SK-N-SH (cell line): ENCODE measurements at regions not wholly inside any gene's neighbourhood (a gene's known extent, or its start where the extent isn't known, plus 50 kb on each side); places are given as distances from the start of the nearest gene placed in this dataset.

Source experiments
- CTCF ChIA-PET: fragments of 300-600, 350-600 bp; formaldehyde crosslinking; extraction: SDS; loops from one replicate; lab custom pipeline; 2021; lab: Yijun Ruan, JAX
- POLR2A ChIA-PET: fragments of 350-600 bp; sonication (Branson Sonifier 250); formaldehyde crosslinking; extraction: SDS; loops from one replicate; lab custom pipeline; 2020; ENCODE audit warnings: antibody characterized with exemption, inconsistent platforms; lab: Yijun Ruan, JAX
- DNase-seq: peaks from one replicate; pipeline ENCODE4 v3.0.0; 2012
- H2AFZ ChIP-seq: fragments of 200-600 bp; sonication (generic); 2 replicates; pipeline ENCODE4 v1.8.1; 2016; ENCODE audit warnings: antibody characterized with exemption, mild to moderate bottlenecking, low read depth
- H3F3A ChIP-seq: fragments of 200-600 bp; sonication (generic); replicated peaks from 2 replicates; pipeline ENCODE3; 2016; ENCODE audit warnings: antibody characterized with exemption, mild to moderate bottlenecking; ENCODE audit not compliant: insufficient read depth
- H3K27ac ChIP-seq, 2 experiments: fragments of 200-500 bp in 1 of 2; fragments of 200-600 bp in 1 of 2; sonication (Bioruptor generic) in 1 of 2; sonication (generic), shearing (Covaris generic) in 1 of 2; 2 replicates each; pipeline versions ENCODE4 v1.5.1 to v1.6.1; 2014 to 2016; ENCODE audit warnings: low read depth in 2 of 2, inconsistent platforms in 1 of 2, low read length in 1 of 2, mild to moderate bottlenecking in 1 of 2, mixed read lengths in 1 of 2
- H3K27me3 ChIP-seq: fragments of 200-600 bp; sonication (generic), shearing (Covaris generic); 2 replicates; pipeline ENCODE4 v1.6.1; 2016; ENCODE audit warnings: mixed run types; ENCODE audit not compliant: insufficient read depth
- H3K36me3 ChIP-seq, 2 experiments: fragments of 200-500 bp in 1 of 2; fragments of 200-600 bp in 1 of 2; sonication (Bioruptor generic) in 1 of 2; sonication (generic) in 1 of 2; replicated peaks in 1 of 2; 2 replicates each; pipeline versions ENCODE3 to v1.5.1; 2014 to 2016; ENCODE audit warnings: low read length in 1 of 2, mild to moderate bottlenecking in 1 of 2; ENCODE audit not compliant: insufficient read depth in 2 of 2, control insufficient read depth in 1 of 2
- H3K4me1 ChIP-seq, 2 experiments: fragments of 200-500 bp in 1 of 2; fragments of 200-600 bp in 1 of 2; sonication (Bioruptor generic) in 1 of 2; sonication (generic), shearing (Covaris generic) in 1 of 2; 2 replicates each; pipeline versions ENCODE4 v1.5.1 to v1.6.1; 2014 to 2016; ENCODE audit warnings: low read depth in 1 of 2, low read length in 1 of 2, mixed run types in 1 of 2; ENCODE audit not compliant: insufficient read depth in 2 of 2, control insufficient read depth in 1 of 2
- H3K4me2 ChIP-seq: fragments of 200-600 bp; sonication (generic), shearing (Covaris generic); 2 replicates; pipeline ENCODE4 v1.6.1; 2017; ENCODE audit warnings: mixed run types
- H3K4me3 ChIP-seq, 2 experiments: fragments of 200-500 bp in 1 of 2; fragments of 200-600 bp in 1 of 2; sonication (Bioruptor generic) in 1 of 2; sonication (generic), shearing (Covaris generic) in 1 of 2; 2 replicates each; pipeline versions ENCODE4 v1.5.1 to v1.8.1; 2014 to 2016; ENCODE audit warnings: low read depth in 2 of 2, inconsistent platforms in 1 of 2, low read length in 1 of 2, mild to moderate bottlenecking in 1 of 2, mixed read lengths in 1 of 2, moderate library complexity in 1 of 2
- H3K79me2 ChIP-seq: fragments of 200-600 bp; sonication (generic); 2 replicates; pipeline ENCODE4 v1.8.1; 2017; ENCODE audit warnings: mild to moderate bottlenecking; ENCODE audit not compliant: insufficient read depth
- H3K9ac ChIP-seq: fragments of 200-600 bp; sonication (generic); 2 replicates; pipeline ENCODE4 v1.6.1; 2017; ENCODE audit warnings: mixed run types
- H3K9me2 ChIP-seq: fragments of 200-600 bp; sonication (generic); 2 replicates; pipeline ENCODE4 v1.6.1; 2017; ENCODE audit warnings: mixed run types
- H3K9me3 ChIP-seq: fragments of 200-600 bp; sonication (generic); 2 replicates; pipeline ENCODE4 v1.6.1; 2017; ENCODE audit warnings: mixed run types, mild to moderate bottlenecking, moderate library complexity
- H4K20me1 ChIP-seq: fragments of 200-600 bp; sonication (generic); 2 replicates; pipeline ENCODE4 v1.6.1; 2017; ENCODE audit warnings: mild to moderate bottlenecking, mixed run types; ENCODE audit not compliant: insufficient read depth
- ELF1 ChIP-seq: IDR thresholded peaks from 2 replicates; pipeline ENCODE4 v1.4.0; 2012
- EP300 ChIP-seq, 2 experiments: IDR thresholded peaks; 2 replicates each; pipeline versions ENCODE4 v1.4.0 to v1.6.1; 2012; ENCODE audit warnings: borderline replicate concordance in 1 of 2, low read depth in 1 of 2, low read length in 1 of 2
- GATA2 ChIP-seq: sonication (generic); formaldehyde crosslinking; IDR thresholded peaks from 2 replicates; pipeline ENCODE4 v1.5.0; 2020; ENCODE audit warnings: mild to moderate bottlenecking, missing genetic modification reagents
- JUND ChIP-seq: IDR thresholded peaks from 2 replicates; pipeline ENCODE4 v1.4.0; 2012
- MAX ChIP-seq: IDR thresholded peaks from 2 replicates; pipeline ENCODE4 v1.4.0; 2012; ENCODE audit warnings: low read depth
- MXI1 ChIP-seq: IDR thresholded peaks from 2 replicates; pipeline ENCODE4 v1.6.1; 2012; ENCODE audit warnings: mild to moderate bottlenecking, low read depth, low read length, improper control_type of control experiment
- NRF1 ChIP-seq: IDR thresholded peaks from 2 replicates; pipeline ENCODE4 v1.6.1; 2012; ENCODE audit warnings: low read depth, mild to moderate bottlenecking, low read length
- PBX3 ChIP-seq: IDR thresholded peaks from 2 replicates; pipeline ENCODE4; 2012
- RAD21 ChIP-seq: IDR thresholded peaks from 2 replicates; pipeline ENCODE4 v1.6.1; 2012; ENCODE audit warnings: mild to moderate bottlenecking, low read length
- RCOR1 ChIP-seq: fragments of 150-350 bp; IDR thresholded peaks from 2 replicates; pipeline ENCODE4 v1.6.1; 2017; ENCODE audit warnings: antibody characterized with exemption, low read length
- RFX5 ChIP-seq: IDR thresholded peaks from 2 replicates; pipeline ENCODE4 v1.6.1; 2012; ENCODE audit warnings: mild to moderate bottlenecking, improper control_type of control experiment, low read length
- SIN3A ChIP-seq: IDR thresholded peaks from 2 replicates; pipeline ENCODE4 v1.6.1; 2012; ENCODE audit warnings: low read depth, mild to moderate bottlenecking, low read length, moderate library complexity, borderline replicate concordance
- SMC3 ChIP-seq: IDR thresholded peaks from 2 replicates; pipeline ENCODE4 v1.6.1; 2012; ENCODE audit warnings: low read depth, low read length, improper control_type of control experiment
- TEAD4 ChIP-seq: IDR thresholded peaks from 2 replicates; pipeline ENCODE4 v1.4.0; 2012; ENCODE audit warnings: mild to moderate bottlenecking, borderline replicate concordance; ENCODE audit not compliant: insufficient read depth
- USF1 ChIP-seq: IDR thresholded peaks from 2 replicates; pipeline ENCODE4 v1.4.0; 2012; ENCODE audit warnings: low read depth, borderline replicate concordance
- WGBS: methylation state at CpG from one replicate; pipeline ENCODE4 v1.1.6; 2017; ENCODE audit warnings: low lambda C conversion rate; 5-methylcytosine and 5-hydroxymethylcytosine counted together
- TF ChIP-seq, protein P1 (sequence below): fragments of 150-350 bp; IDR thresholded peaks from 2 replicates; pipeline ENCODE4 v1.6.1; 2016; ENCODE audit warnings: mild to moderate bottlenecking, low read depth, low read length
- TF ChIP-seq, protein P2 (sequence below): IDR thresholded peaks from 2 replicates; pipeline ENCODE4 v1.4.0; 2012; ENCODE audit warnings: low read depth, borderline replicate concordance

DNA sequence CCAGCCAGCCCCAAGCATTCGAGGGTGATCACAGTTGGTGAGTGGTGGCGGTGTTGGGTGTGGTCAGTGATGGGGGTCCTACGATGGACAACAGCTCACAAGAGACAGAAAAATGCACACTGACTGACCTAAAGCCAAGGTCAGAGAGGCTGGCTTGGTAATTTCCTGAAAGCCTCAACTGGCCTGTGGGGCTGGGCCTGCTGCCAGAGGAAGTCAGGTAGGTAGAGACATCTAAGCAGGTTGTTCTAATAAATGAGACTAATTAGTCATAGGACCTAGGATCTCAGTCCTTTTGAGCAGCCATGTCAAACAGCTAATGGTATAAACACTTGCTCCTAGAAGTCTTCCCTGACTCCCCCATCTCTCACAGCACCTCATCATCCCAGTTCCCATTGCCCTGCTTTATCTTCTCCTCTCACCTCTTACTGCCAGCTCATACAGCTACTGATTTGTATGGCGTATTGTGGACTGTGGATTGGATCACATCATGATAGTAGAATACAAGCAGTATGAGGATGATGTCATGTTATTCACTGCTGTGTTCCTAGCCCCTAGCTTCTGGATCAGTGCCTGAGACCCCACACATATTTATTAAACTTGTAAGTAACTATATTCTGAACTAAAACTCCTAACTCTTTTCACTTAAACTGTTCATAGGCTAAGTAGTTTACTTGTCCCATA lies 262.9 kb upstream of the KLHL29 start:
- WGBS = 48% methylated on average over 4 of the region's 4 CpGs
- H3K9me3 ChIP-seq = no peaks in the 10 kb centered on the region
- H3K4me2 ChIP-seq = no peak overlapping the region
- ChIA-PET POLR2A (no interaction called here), CTCF (interaction anchor here (1.5 kb wide), 1 partner anchor 229 kb away, joined by 4 read pairs; no protein-coding TSS in a partner anchor)
- H3F3A ChIP-seq = no peaks in the 10 kb centered on the region
- no peak for TF ChIP-seq GATA2 (CRISPR knock-in tag)
- no peak for TF ChIP-seq EP300 (IDR thresholded peaks at IDR 0.05; ENCODE audit: borderline replicate concordance in 1 of 2, low read depth in 1 of 2, low read length in 1 of 2)
- no peak for TF ChIP-seq RFX5
- TF ChIP-seq MAX = no peak
- TF ChIP-seq, protein P1, sequence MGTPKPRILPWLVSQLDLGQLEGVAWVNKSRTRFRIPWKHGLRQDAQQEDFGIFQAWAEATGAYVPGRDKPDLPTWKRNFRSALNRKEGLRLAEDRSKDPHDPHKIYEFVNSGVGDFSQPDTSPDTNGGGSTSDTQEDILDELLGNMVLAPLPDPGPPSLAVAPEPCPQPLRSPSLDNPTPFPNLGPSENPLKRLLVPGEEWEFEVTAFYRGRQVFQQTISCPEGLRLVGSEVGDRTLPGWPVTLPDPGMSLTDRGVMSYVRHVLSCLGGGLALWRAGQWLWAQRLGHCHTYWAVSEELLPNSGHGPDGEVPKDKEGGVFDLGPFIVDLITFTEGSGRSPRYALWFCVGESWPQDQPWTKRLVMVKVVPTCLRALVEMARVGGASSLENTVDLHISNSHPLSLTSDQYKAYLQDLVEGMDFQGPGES = no peak
- TF ChIP-seq ELF1 = no peak
- TF ChIP-seq JUND = no peak
- no peak for TF ChIP-seq RAD21
- TF ChIP-seq, protein P2, sequence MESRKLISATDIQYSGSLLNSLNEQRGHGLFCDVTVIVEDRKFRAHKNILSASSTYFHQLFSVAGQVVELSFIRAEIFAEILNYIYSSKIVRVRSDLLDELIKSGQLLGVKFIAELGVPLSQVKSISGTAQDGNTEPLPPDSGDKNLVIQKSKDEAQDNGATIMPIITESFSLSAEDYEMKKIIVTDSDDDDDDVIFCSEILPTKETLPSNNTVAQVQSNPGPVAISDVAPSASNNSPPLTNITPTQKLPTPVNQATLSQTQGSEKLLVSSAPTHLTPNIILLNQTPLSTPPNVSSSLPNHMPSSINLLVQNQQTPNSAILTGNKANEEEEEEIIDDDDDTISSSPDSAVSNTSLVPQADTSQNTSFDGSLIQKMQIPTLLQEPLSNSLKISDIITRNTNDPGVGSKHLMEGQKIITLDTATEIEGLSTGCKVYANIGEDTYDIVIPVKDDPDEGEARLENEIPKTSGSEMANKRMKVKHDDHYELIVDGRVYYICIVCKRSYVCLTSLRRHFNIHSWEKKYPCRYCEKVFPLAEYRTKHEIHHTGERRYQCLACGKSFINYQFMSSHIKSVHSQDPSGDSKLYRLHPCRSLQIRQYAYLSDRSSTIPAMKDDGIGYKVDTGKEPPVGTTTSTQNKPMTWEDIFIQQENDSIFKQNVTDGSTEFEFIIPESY = no peak
- no peak for TF ChIP-seq NRF1
- TF ChIP-seq RCOR1 = no peak
- TF ChIP-seq SIN3A = no peak
- TF ChIP-seq PBX3 = no peak
- TF ChIP-seq MXI1 = no peak
- no peak for TF ChIP-seq USF1
- TF ChIP-seq SMC3 = no peak
- TF ChIP-seq TEAD4 = no peak
- no peaks in the 10 kb centered on the region for H3K36me3 ChIP-seq
- no peak for DNase-seq
- no peak overlapping the region for H3K4me3 ChIP-seq
- no peaks in the 10 kb centered on the region for H4K20me1 ChIP-seq
- H3K79me2 ChIP-seq = no peaks in the 10 kb centered on the region
- no peak overlapping the region for H3K27ac ChIP-seq
- no peak overlapping the region for H2AFZ ChIP-seq
- no peaks in the 10 kb centered on the region for H3K4me1 ChIP-seq
- no peaks in the 10 kb centered on the region for H3K27me3 ChIP-seq
- no peak overlapping the region for H3K9ac ChIP-seq
- H3K9me2 ChIP-seq = no peaks in the 10 kb centered on the region
